ENCODE measurements at regions not wholly inside any gene's neighbourhood (a gene's known extent, or its start where the extent isn't known, plus 50 kb on each side); places are given as distances from the start of the nearest gene placed in this dataset.

- TF ChIP-seq CTCF (IDR thresholded peaks at IDR 0.05; ENCODE audit: insufficient read depth, low read length, poor library complexity, severe bottlenecking) (no peak), EZH2phosphoT487 (conservative IDR thresholded peaks at IDR 0.05; ENCODE audit: low read length) (no peak)
Measured at GRCh38 chr18:22626771-22627170, 209.1 kb upstream of the CTAGE1 start.
